NCI-H2196 (cell line): ENCODE measurements at regions not wholly inside any gene's neighbourhood (a gene's known extent, or its start where the extent isn't known, plus 50 kb on each side); places are given as distances from the start of the nearest gene placed in this dataset.

Source experiments
- DNase-seq: peaks from one replicate; lab custom pipeline; 2025; ENCODE audit not compliant: unreplicated experiment; lab: John Stamatoyannopoulos, UW

- DNase-seq = no peak
Measured at GRCh38 chr4:157564771-157565170, 344.2 kb downstream of the GRIA2 start.

GRCh38 chr4:157564218-157564617 lies 343.7 kb downstream of the GRIA2 start:
- DNase-seq = no peak

DNA sequence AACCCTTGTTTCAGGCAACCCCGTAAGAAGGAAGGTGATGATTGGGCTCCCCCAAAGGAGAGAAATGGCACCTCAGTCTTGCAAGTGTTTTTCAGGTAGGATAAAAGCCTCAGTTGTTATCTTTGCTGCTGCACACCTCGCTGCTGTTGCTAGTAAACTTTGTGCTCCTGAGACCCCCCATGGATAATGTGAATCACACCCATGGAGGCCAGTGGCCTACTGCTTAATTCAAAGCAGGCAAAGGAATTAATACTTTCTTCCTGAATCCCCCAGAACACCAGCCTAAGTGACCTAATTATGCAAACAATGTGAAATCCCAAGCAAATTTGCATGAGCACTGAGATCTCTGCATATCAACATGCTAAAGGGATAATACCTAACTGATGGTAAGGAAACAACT lies 337.5 kb downstream of the GRIA2 start:
- DNase-seq = no peak

DNA sequence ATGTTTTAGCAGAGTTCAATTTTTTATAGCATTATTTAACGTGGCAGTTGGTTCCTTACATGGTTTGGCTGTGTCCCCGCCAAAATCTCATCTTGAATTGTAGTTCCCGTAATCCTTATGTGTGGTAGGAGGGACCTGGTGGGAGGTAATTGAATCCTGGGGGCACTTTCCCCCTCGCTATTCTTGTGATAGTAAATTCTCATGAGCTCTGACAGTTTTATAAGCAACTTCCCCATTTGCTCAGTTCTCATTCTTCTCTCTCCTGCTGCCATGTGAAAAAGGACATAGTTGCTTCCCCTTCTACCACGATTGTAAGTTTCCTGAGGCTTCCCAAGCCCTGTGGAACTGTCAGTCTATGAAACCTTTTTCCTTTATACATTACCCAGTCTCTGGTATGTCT lies 329.5 kb downstream of the GRIA2 start:
- DNase-seq = no peak

DNA sequence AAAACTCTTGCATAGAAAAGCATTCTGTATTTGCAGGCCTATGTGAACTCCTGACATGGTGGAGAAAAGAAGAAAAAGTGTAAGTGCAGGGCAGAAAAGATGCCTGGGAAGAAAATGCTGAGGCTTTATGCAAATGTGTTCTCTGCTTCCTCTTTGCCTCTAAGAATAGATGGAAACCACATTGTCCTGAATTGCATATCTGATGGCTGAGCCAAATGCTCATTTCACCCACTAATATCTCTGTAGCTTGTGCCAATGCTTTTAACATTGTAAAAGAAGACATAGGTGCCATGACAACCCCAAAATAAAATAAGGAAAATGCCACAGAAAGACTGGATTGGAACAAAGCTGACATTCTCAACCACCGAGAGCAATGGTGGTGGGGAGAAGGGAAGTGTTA lies 307.4 kb downstream of the GRIA2 start:
- DNase-seq = no peak

- DNase-seq = no peak
Measured at GRCh38 chr4:157521906-157522305, 301.4 kb downstream of the GRIA2 start.

- no peak for DNase-seq
Measured at GRCh38 chr4:157514711-157515110, 294.2 kb downstream of the GRIA2 start.

- no peak for DNase-seq
Measured at GRCh38 chr4:157509341-157509740, 288.8 kb downstream of the GRIA2 start.

- no peak for DNase-seq
Measured at GRCh38 chr4:157502656-157503055, 282.1 kb downstream of the GRIA2 start.

DNA sequence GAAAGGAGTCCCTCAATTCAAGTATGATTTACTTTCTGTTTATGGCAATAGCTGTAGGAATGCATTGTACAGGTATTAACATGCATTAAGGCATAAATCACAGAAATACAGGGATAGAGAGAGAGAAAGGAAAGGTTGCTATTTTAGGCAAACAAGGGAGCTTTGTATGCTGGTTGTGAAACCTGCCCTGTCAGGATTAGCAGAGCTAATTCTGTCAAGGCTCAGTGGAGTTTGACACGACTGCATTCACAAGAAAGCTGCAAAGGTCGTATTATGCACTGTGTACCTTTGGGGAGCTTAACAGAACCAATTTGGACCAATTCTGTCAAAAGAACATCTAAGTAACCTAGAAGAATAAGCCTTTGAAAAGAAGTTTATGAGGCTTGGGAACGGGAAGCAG lies 239.3 kb downstream of the GRIA2 start:
- no peak for DNase-seq

GRCh38 chr4:157447195-157447594 lies 226.7 kb downstream of the GRIA2 start:
- DNase-seq = no peak

- DNase-seq = no peak
Measured at GRCh38 chr4:157444014-157444413, 223.5 kb downstream of the GRIA2 start.

- DNase-seq = no peak
Measured at GRCh38 chr4:157443537-157443936, 223.0 kb downstream of the GRIA2 start.

DNA sequence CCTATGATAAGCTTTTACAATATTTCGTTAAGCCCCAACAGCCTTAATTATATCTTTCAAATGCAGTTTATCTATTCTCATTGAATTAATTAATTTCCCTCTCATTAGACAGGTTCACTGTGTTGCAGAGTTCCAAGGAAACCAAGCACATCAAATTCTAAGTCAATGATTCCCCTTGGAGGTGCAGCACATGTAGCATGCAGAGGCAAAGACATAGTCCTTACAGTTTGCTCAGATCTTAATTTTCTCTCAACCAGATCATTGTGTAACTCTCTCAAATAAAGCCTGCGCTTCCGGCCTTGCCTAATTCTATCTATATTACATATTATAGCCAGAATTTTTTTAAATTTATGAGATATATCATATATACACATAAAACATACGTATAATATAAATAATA lies 205.4 kb downstream of the GRIA2 start:
- DNase-seq = no peak

- no peak for DNase-seq
Measured at GRCh38 chr4:157423526-157424020, 203.0 kb downstream of the GRIA2 start.

DNA sequence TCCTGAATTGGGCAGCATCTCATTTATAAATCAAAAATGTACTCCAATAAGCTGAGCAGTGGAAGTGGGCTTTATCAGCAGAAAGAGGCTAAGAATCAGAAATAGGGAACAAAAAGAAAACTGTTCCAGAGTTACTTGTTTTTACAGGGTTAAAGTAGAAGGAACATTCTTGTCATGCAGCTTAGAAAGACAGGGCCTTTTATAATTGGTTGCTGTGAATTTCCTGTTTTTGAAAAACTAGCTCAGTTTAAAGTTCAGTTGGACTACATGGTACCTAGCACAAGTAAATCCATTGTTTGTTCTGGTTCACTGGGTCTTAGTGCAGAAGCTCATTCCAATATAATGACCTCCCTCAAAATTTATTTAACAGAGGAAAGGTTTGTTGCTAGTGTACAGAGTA lies 200.8 kb downstream of the GRIA2 start:
- no peak for DNase-seq
